SK-N-SH treated with all-trans-retinoic acid at 6 μM for 48 hours (cell line): ENCODE measurements at regions not wholly inside any gene's neighbourhood (a gene's known extent, or its start where the extent isn't known, plus 50 kb on each side); places are given as distances from the start of the nearest gene placed in this dataset.

Experiments used
- ATAC-seq: fragments of 200-7000 bp; cut with Tn5 transposase; 3 replicates; pipeline ENCODE4 v1.9.1; 2020; ENCODE audit warnings: mild to moderate bottlenecking, moderate library complexity
- ARNTL ChIP-seq: fragments of 450-650 bp; formaldehyde crosslinking; IDR thresholded peaks from 2 replicates; pipeline ENCODE4 v1.5.0; 2020; ENCODE audit warnings: low read depth, mild to moderate bottlenecking, moderate library complexity, borderline replicate concordance
- BACH2 ChIP-seq: fragments of 250-450 bp; sonication (Bioruptor Pico); IDR thresholded peaks from 2 replicates; pipeline ENCODE4 v1.9.0; 2021; ENCODE audit warnings: mild to moderate bottlenecking, borderline replicate concordance
- CREB5 ChIP-seq: fragments of 250-450 bp; sonication (Bioruptor Pico); IDR thresholded peaks from 2 replicates; pipeline ENCODE4 v1.5.1; 2020; ENCODE audit warnings: low read depth, mild to moderate bottlenecking, moderate library complexity
- CSDC2 ChIP-seq: fragments of 250-450 bp; sonication (Bioruptor Pico); IDR thresholded peaks from 2 replicates; pipeline ENCODE4 v1.5.0; 2020; ENCODE audit warnings: mild to moderate bottlenecking, moderate library complexity
- CSRNP3 ChIP-seq: fragments of 250-450 bp; sonication (Bioruptor Pico); IDR thresholded peaks from 2 replicates; pipeline ENCODE4 v1.5.1; 2021; ENCODE audit warnings: mild to moderate bottlenecking, moderate library complexity
- ESRRG ChIP-seq: fragments of 250-450 bp; sonication (Bioruptor Pico); IDR thresholded peaks from 2 replicates; pipeline ENCODE4 v1.6.1; 2021; ENCODE audit warnings: mild to moderate bottlenecking
- GLIS3 ChIP-seq: fragments of 250-450 bp; sonication (Bioruptor Pico); IDR thresholded peaks from 2 replicates; pipeline ENCODE4 v1.5.0; 2020; ENCODE audit warnings: mild to moderate bottlenecking, moderate library complexity
- ISL1 ChIP-seq: fragments of 250-450 bp; sonication (Bioruptor Pico); IDR thresholded peaks from 2 replicates; pipeline ENCODE4 v2.1.2; 2022; ENCODE audit warnings: mild to moderate bottlenecking, moderate library complexity
- OSR1 ChIP-seq: fragments of 250-450 bp; sonication (Bioruptor Pico); IDR thresholded peaks from 2 replicates; pipeline ENCODE4 v1.8.0; 2022; ENCODE audit warnings: moderate library complexity, mild to moderate bottlenecking, inconsistent platforms
- PATZ1 ChIP-seq: fragments of 250-450 bp; sonication (Bioruptor Pico); IDR thresholded peaks from 2 replicates; pipeline ENCODE4 v1.8.0; 2020; ENCODE audit warnings: mild to moderate bottlenecking, moderate library complexity, borderline replicate concordance
- POU6F1 ChIP-seq: fragments of 250-450 bp; sonication (Bioruptor Pico); IDR thresholded peaks from 2 replicates; pipeline ENCODE4 v1.8.0; 2021; ENCODE audit warnings: low read depth, mild to moderate bottlenecking, moderate library complexity, borderline replicate concordance
- PPARA ChIP-seq: fragments of 250-450 bp; sonication (Bioruptor Pico); IDR thresholded peaks from 2 replicates; pipeline ENCODE4 v1.5.0; 2020; ENCODE audit warnings: mild to moderate bottlenecking, borderline replicate concordance
- RARB ChIP-seq: fragments of 250-450 bp; sonication (Bioruptor Pico); IDR thresholded peaks from 2 replicates; pipeline ENCODE4 v1.8.0; 2021; ENCODE audit warnings: mild to moderate bottlenecking, moderate library complexity
- SNAI2 ChIP-seq: fragments of 250-450 bp; sonication (Bioruptor Pico); IDR thresholded peaks from 2 replicates; pipeline ENCODE4 v1.5.0; 2020; ENCODE audit warnings: mild to moderate bottlenecking, moderate library complexity
- TCF4 ChIP-seq: fragments of 250-450 bp; sonication (Bioruptor Pico); IDR thresholded peaks from 2 replicates; pipeline ENCODE4 v1.8.0; 2021; ENCODE audit warnings: mild to moderate bottlenecking, moderate library complexity, borderline replicate concordance
- TOX ChIP-seq: fragments of 250-450 bp; sonication (Bioruptor Pico); IDR thresholded peaks from 2 replicates; pipeline ENCODE4 v1.8.0; 2021; ENCODE audit warnings: mild to moderate bottlenecking, moderate library complexity, borderline replicate concordance
- TSHZ2 ChIP-seq: fragments of 250-450 bp; sonication (Bioruptor Pico); IDR thresholded peaks from 2 replicates; pipeline ENCODE4 v1.5.0; 2020; ENCODE audit warnings: mild to moderate bottlenecking, moderate library complexity
- ZFP3 ChIP-seq: fragments of 250-450 bp; sonication (Bioruptor Pico); IDR thresholded peaks from 2 replicates; pipeline ENCODE4 v1.5.0; 2020; ENCODE audit warnings: mild to moderate bottlenecking, moderate library complexity
- ZFP30 ChIP-seq: fragments of 450-650 bp; formaldehyde crosslinking; IDR thresholded peaks from 2 replicates; pipeline ENCODE4 v1.5.0; 2022; ENCODE audit warnings: mild to moderate bottlenecking, moderate library complexity
- ZNF565 ChIP-seq: fragments of 450-650 bp; formaldehyde crosslinking; conservative IDR thresholded peaks from 2 replicates; pipeline ENCODE4 v1.5.0; 2020; ENCODE audit warnings: low read depth, mild to moderate bottlenecking, moderate library complexity
- ZNF70 ChIP-seq: fragments of 450-650 bp; formaldehyde crosslinking; IDR thresholded peaks from 2 replicates; pipeline ENCODE4 v1.5.0; 2020; ENCODE audit warnings: mild to moderate bottlenecking, moderate library complexity
- ZNF8 ChIP-seq: fragments of 450-650 bp; formaldehyde crosslinking; IDR thresholded peaks from 2 replicates; pipeline ENCODE4 v1.5.0; 2020; ENCODE audit warnings: mild to moderate bottlenecking, moderate library complexity

GRCh38 chr6:148263010-148263409 lies 79.6 kb upstream of the SASH1 start (continued):
- TF ChIP-seq ZNF565 (CRISPR knock-in tag) (no peak), ZFP30 (no peak), TCF4 (CRISPR knock-in tag) (no peak), PPARA (no peak), ARNTL (no peak), TOX (CRISPR knock-in tag) (no peak)

GRCh38 chr6:148263961-148264360 lies 78.7 kb upstream of the SASH1 start:
- no peak for TF ChIP-seq ZNF70
- no peak for TF ChIP-seq PPARA
- no peak for TF ChIP-seq ESRRG (CRISPR knock-in tag)
- TF ChIP-seq ARNTL: no peak
- TF ChIP-seq OSR1 (CRISPR knock-in tag): no peak
- TF ChIP-seq RARB (CRISPR knock-in tag): no peak
- TF ChIP-seq TCF4 (CRISPR knock-in tag): no peak
- no peak for TF ChIP-seq POU6F1 (CRISPR knock-in tag)
- no peak for TF ChIP-seq CREB5 (CRISPR knock-in tag)
- no peak for TF ChIP-seq TOX (CRISPR knock-in tag)
- no peak for TF ChIP-seq ZFP3 (CRISPR knock-in tag)
- TF ChIP-seq GLIS3 (CRISPR knock-in tag): no peak
- TF ChIP-seq PATZ1 (CRISPR knock-in tag): no peak
- no peak for TF ChIP-seq ZFP30
- no peak for TF ChIP-seq ISL1 (CRISPR knock-in tag)

GRCh38 chr6:148265054-148265453 lies 77.6 kb upstream of the SASH1 start:
- TF ChIP-seq TSHZ2 (CRISPR knock-in tag) (no peak), CSRNP3 (CRISPR knock-in tag) (no peak), BACH2 (CRISPR knock-in tag) (no peak), ZNF8 (CRISPR knock-in tag) (no peak), ISL1 (CRISPR knock-in tag) (no peak), ZFP30 (no peak), ZFP3 (CRISPR knock-in tag) (no peak), TCF4 (CRISPR knock-in tag) (no peak)
- no peak for ATAC-seq

More at GRCh38 chr6:148263961-148264360, 78.7 kb upstream of the SASH1 start:
- ATAC-seq: no peak

- TF ChIP-seq PPARA: no peak
- TF ChIP-seq TCF4 (CRISPR knock-in tag): no peak
- TF ChIP-seq BACH2 (CRISPR knock-in tag): no peak
- no peak for TF ChIP-seq ZFP3 (CRISPR knock-in tag)
- TF ChIP-seq TOX (CRISPR knock-in tag): no peak
- TF ChIP-seq OSR1 (CRISPR knock-in tag): no peak
- TF ChIP-seq TSHZ2 (CRISPR knock-in tag): no peak
- no peak for TF ChIP-seq ZNF565 (CRISPR knock-in tag)
- no peak for TF ChIP-seq CSDC2 (CRISPR knock-in tag)
- TF ChIP-seq ZNF70: no peak
- TF ChIP-seq SNAI2 (CRISPR knock-in tag): no peak
- no peak for ATAC-seq
These were observed 73.3 kb upstream of the SASH1 start for GRCh38 chr6:148269386-148269785.
